RWPE1 (cell line): ENCODE measurements at regions not wholly inside any gene's neighbourhood (a gene's known extent, or its start where the extent isn't known, plus 50 kb on each side); places are given as distances from the start of the nearest gene placed in this dataset.

ENCODE experiments used
- CTCF ChIA-PET: fragments of 350-600 bp; sonication (Branson Sonifier 250); formaldehyde crosslinking; extraction: SDS; loops from one replicate; lab custom pipeline; 2021; lab: Yijun Ruan, JAX
- POLR2A ChIA-PET: fragments of 400-600 bp; formaldehyde crosslinking; extraction: SDS; loops from one replicate; lab custom pipeline; 2020; ENCODE audit warnings: antibody characterized with exemption; ENCODE audit not compliant: low non-redundant PET; lab: Yijun Ruan, JAX
- DNase-seq: peaks from one replicate; pipeline ENCODE4 v3.0.0; 2012; ENCODE audit warnings: low spot score
- H3K27ac ChIP-seq: fragments of 450-650 bp; 2 replicates; pipeline ENCODE4 v1.5.1; 2017
- CTCF ChIP-seq: fragments of 450-650 bp; conservative IDR thresholded peaks from 2 replicates; pipeline ENCODE4 v1.5.1; 2017; ENCODE audit warnings: low read depth, mild to moderate bottlenecking

GRCh38 chr4:165779950-165780670 lies 92.9 kb upstream of the TLL1 start:
- ChIA-PET POLR2A (no interaction called here), CTCF (no interaction called here)
- no peak overlapping the region for H3K27ac ChIP-seq
- TF ChIP-seq CTCF, result no peak
- no peak for DNase-seq

GRCh38 chr4:165780735-165781134 lies 92.3 kb upstream of the TLL1 start:
- POLR2A ChIA-PET, result no interaction called here
- DNase-seq, result no peak
- no peak overlapping the region for H3K27ac ChIP-seq
- no peak for TF ChIP-seq CTCF
- CTCF ChIA-PET, result no interaction called here

GRCh38 chr4:165782623-165783022 lies 90.4 kb upstream of the TLL1 start:
- TF ChIP-seq CTCF, result no peak
- H3K27ac ChIP-seq, result no peak overlapping the region
- no peak for DNase-seq
- ChIA-PET POLR2A (no interaction called here), CTCF (no interaction called here)

- DNase-seq, result no peak
- POLR2A ChIA-PET, result no interaction called here
- no peak for TF ChIP-seq CTCF
- CTCF ChIA-PET, result no interaction called here
- H3K27ac ChIP-seq, result no peak overlapping the region
Measured at GRCh38 chr4:165783626-165784025, 89.4 kb upstream of the TLL1 start.

- no peak for DNase-seq
- POLR2A ChIA-PET, result no interaction called here
- H3K27ac ChIP-seq, result no peak overlapping the region
- CTCF ChIA-PET, result no interaction called here
- no peak for TF ChIP-seq CTCF
Measured at GRCh38 chr4:165784672-165785071, 88.4 kb upstream of the TLL1 start.

- ChIA-PET CTCF (no interaction called here), POLR2A (no interaction called here)
- TF ChIP-seq CTCF, result no peak
- no peak for DNase-seq
- no peak overlapping the region for H3K27ac ChIP-seq
Measured at GRCh38 chr4:165785337-165785736, 87.7 kb upstream of the TLL1 start.
